CD14-positive monocyte (primary cell): ENCODE measurements at regions not wholly inside any gene's neighbourhood (a gene's known extent, or its start where the extent isn't known, plus 50 kb on each side); places are given as distances from the start of the nearest gene placed in this dataset.

Experiments
- DNase-seq, 3 donors: peaks; one replicate each; pipeline ENCODE4 v3.0.0-alpha.2; 2011 to 2022
- H2AFZ ChIP-seq: 2 replicates; pipeline ENCODE4 v1.6.0; 2012; ENCODE audit warnings: mild to moderate bottlenecking, low read depth, low read length, inconsistent platforms; ENCODE audit not compliant: insufficient read depth, poor library complexity, severe bottlenecking
- H3K27ac ChIP-seq, 2 donors: 1 replicate in 1 of 2; 2 replicates in 1 of 2; pipeline ENCODE4 v1.5.1; 2012 to 2013; ENCODE audit warnings: low read length in 2 of 2, control low read depth in 1 of 2, inconsistent platforms in 1 of 2, low read depth in 1 of 2, mild to moderate bottlenecking in 1 of 2
- H3K27me3 ChIP-seq, 2 donors: one replicate each; pipeline versions ENCODE4 v1.6.0 to v1.6.1; 2011 to 2013; ENCODE audit warnings: low read length in 2 of 2; ENCODE audit not compliant: control insufficient read depth in 2 of 2, insufficient read depth in 2 of 2
- H3K36me3 ChIP-seq, 2 donors: replicated peaks in 1 of 2; 1 replicate in 1 of 2; 2 replicates in 1 of 2; pipeline versions ENCODE4 v1.5.1 to v1.6.1; 2012 to 2013; ENCODE audit warnings: low read length in 2 of 2, control low read depth in 1 of 2, inconsistent platforms in 1 of 2, mild to moderate bottlenecking in 1 of 2; ENCODE audit not compliant: insufficient read depth in 2 of 2, control insufficient read depth in 1 of 2
- H3K4me1 ChIP-seq, 2 donors: 1 replicate in 1 of 2; 2 replicates in 1 of 2; pipeline versions ENCODE4 v1.5.1 to v1.6.1; 2012 to 2013; ENCODE audit warnings: low read length in 2 of 2, control low read depth in 1 of 2, inconsistent platforms in 1 of 2, mild to moderate bottlenecking in 1 of 2, moderate library complexity in 1 of 2; ENCODE audit not compliant: insufficient read depth in 2 of 2, control insufficient read depth in 1 of 2
- H3K4me2 ChIP-seq: replicated peaks from 2 replicates; pipeline ENCODE3; 2012; ENCODE audit warnings: low read length, moderate library complexity, mild to moderate bottlenecking; ENCODE audit not compliant: poor library complexity, severe bottlenecking; ENCODE audit errors: extremely low read depth
- H3K4me3 ChIP-seq, 3 experiments: fragments of 200-600 bp in 1 of 3; sonication (generic) in 1 of 3; replicated peaks in 1 of 3; 1 replicate in 2 of 3; 2 replicates in 1 of 3; pipeline ENCODE4 v1.5.1; 2011 to 2013; ENCODE audit warnings: low read length in 3 of 3, mild to moderate bottlenecking in 3 of 3, control low read depth in 2 of 3, low read depth in 2 of 3, inconsistent platforms in 1 of 3, moderate library complexity in 1 of 3
- H3K79me2 ChIP-seq: 2 replicates; pipeline ENCODE4 v1.6.0; 2012; ENCODE audit warnings: mild to moderate bottlenecking, control low read depth, inconsistent platforms, low read length, moderate library complexity; ENCODE audit not compliant: insufficient read depth
- H3K9ac ChIP-seq: 2 replicates; pipeline ENCODE4 v1.6.0; 2017; ENCODE audit warnings: low read length, mild to moderate bottlenecking; ENCODE audit not compliant: insufficient read depth, poor library complexity, severe bottlenecking
- H3K9me3 ChIP-seq, 2 donors: replicated peaks in 1 of 2; 1 replicate in 1 of 2; 2 replicates in 1 of 2; pipeline versions ENCODE4 v1.5.1 to v1.6.1; 2012 to 2013; ENCODE audit warnings: low read length in 2 of 2, control low read depth in 1 of 2; ENCODE audit not compliant: control insufficient read depth in 1 of 2, insufficient read depth in 1 of 2
- H4K20me1 ChIP-seq: 2 replicates; pipeline ENCODE4 v1.6.0; 2012; ENCODE audit warnings: mild to moderate bottlenecking, low read length, control low read depth, moderate library complexity; ENCODE audit not compliant: insufficient read depth
- H3K27ac Mint-ChIP-seq, 7 donors: one replicate each; pipeline ENCODE4 v1.8.0; 2020; ENCODE audit warnings: mild to moderate bottlenecking in 7 of 7, mixed read lengths in 7 of 7, moderate library complexity in 6 of 7, inconsistent platforms in 2 of 7
- H3K27me3 Mint-ChIP-seq, 3 donors: one replicate each; pipeline ENCODE4 v1.8.0; 2021 to 2022; ENCODE audit warnings: low read depth in 3 of 3, mild to moderate bottlenecking in 3 of 3, mixed read lengths in 3 of 3, moderate library complexity in 3 of 3, inconsistent platforms in 1 of 3
- H3K36me3 Mint-ChIP-seq, 2 donors: one replicate each; pipeline ENCODE4 v1.8.0; 2020; ENCODE audit warnings: mixed read lengths in 2 of 2, inconsistent platforms in 1 of 2, mild to moderate bottlenecking in 1 of 2
- H3K4me1 Mint-ChIP-seq: one replicate; pipeline ENCODE4 v1.8.0; 2020; ENCODE audit warnings: mild to moderate bottlenecking, mixed read lengths
- H3K4me3 Mint-ChIP-seq, 2 donors: one replicate each; pipeline ENCODE4 v1.8.0; 2020; ENCODE audit warnings: mild to moderate bottlenecking in 2 of 2, mixed read lengths in 2 of 2, moderate library complexity in 1 of 2
- H3K9me3 Mint-ChIP-seq, 7 donors: one replicate each; pipeline ENCODE4 v1.8.0; 2020 to 2022; ENCODE audit warnings: mixed read lengths in 7 of 7, mild to moderate bottlenecking in 6 of 7, moderate library complexity in 6 of 7, inconsistent platforms in 2 of 7
- CTCF ChIP-seq: fragments of 200-600 bp; IDR thresholded peaks from one replicate; pipeline ENCODE4 v1.8.0; 2022; ENCODE audit warnings: antibody characterized with exemption, mild to moderate bottlenecking
- WGBS: methylation state at CpG from one replicate; pipeline ENCODE4 v1.1.5; 2013; ENCODE audit warnings: missing lambda C conversion rate; ENCODE audit not compliant: insufficient coverage; 5-methylcytosine and 5-hydroxymethylcytosine counted together
- intact Hi-C, 2 donors: fragments of 100-400 bp; cut with micrococcal nuclease; formaldehyde crosslinking; loops; one replicate each; pipeline versions ENCODE4 v1.15.0 to v1.15.1; 2023

GRCh38 chr2:155315768-155316167 is 617.3 kb downstream of the KCNJ3 start:
- H3K9me3 Mint-ChIP-seq: no peaks in the 10 kb centered on the region
- intact Hi-C loops: no loop called here
- no peaks in the 10 kb centered on the region for H3K27me3 Mint-ChIP-seq
- DNase-seq: no peak
- Histone ChIP-seq H4K20me1 (no peaks in the 10 kb centered on the region), H3K79me2 (no peaks in the 10 kb centered on the region), H3K4me2 (no peak overlapping the region), H2AFZ (no peak overlapping the region), H3K9me3 (no peaks in the 10 kb centered on the region), H3K27me3 (no peaks in the 10 kb centered on the region), H3K4me1 (no peaks in the 10 kb centered on the region), H3K4me3 (no peak overlapping the region), H3K27ac (no peak overlapping the region), H3K36me3 (no peaks in the 10 kb centered on the region), H3K9ac (no peak overlapping the region)
- no peak overlapping the region for H3K4me3 Mint-ChIP-seq
- no peaks in the 10 kb centered on the region for H3K36me3 Mint-ChIP-seq
- WGBS: 100% methylated on average over 1 of the region's 2 CpGs
- TF ChIP-seq CTCF: no peak
- H3K4me1 Mint-ChIP-seq: no peaks in the 10 kb centered on the region
- H3K27ac Mint-ChIP-seq: no peak overlapping the region

- WGBS: no CpG with 5 or more reads among the region's 3 CpGs
- Histone ChIP-seq H3K9me3 (no peaks in the 10 kb centered on the region), H3K36me3 (no peaks in the 10 kb centered on the region), H3K9ac (no peak overlapping the region), H3K27ac (no peak overlapping the region), H3K4me1 (no peaks in the 10 kb centered on the region), H3K4me2 (no peak overlapping the region), H2AFZ (no peak overlapping the region), H3K27me3 (no peaks in the 10 kb centered on the region), H3K79me2 (no peaks in the 10 kb centered on the region), H4K20me1 (no peaks in the 10 kb centered on the region), H3K4me3 (no peak overlapping the region)
- Mint-ChIP-seq H3K27me3 (no peaks in the 10 kb centered on the region), H3K9me3 (no peaks in the 10 kb centered on the region), H3K36me3 (no peaks in the 10 kb centered on the region), H3K27ac (no peak overlapping the region), H3K4me1 (no peaks in the 10 kb centered on the region), H3K4me3 (no peak overlapping the region)
- DNase-seq: no peak
- intact Hi-C loops: no loop called here
- peak; percentile 35 for TF ChIP-seq CTCF
These were observed 612.1 kb downstream of the KCNJ3 start for GRCh38 chr2:155310589-155310988.
